Esophagus mucosa (tissue), 1 donor: ENCODE measurements at regions not wholly inside any gene's neighbourhood (a gene's known extent, or its start where the extent isn't known, plus 50 kb on each side); places are given as distances from the start of the nearest gene placed in this dataset.

Experiments used
- ATAC-seq: fragments of 200-7000 bp; cut with Tn5 transposase; one replicate; pipeline ENCODE4 v1.9.1; 2020
- donor health status: DM: yes; HTN: yes; CAD: no.

DNA sequence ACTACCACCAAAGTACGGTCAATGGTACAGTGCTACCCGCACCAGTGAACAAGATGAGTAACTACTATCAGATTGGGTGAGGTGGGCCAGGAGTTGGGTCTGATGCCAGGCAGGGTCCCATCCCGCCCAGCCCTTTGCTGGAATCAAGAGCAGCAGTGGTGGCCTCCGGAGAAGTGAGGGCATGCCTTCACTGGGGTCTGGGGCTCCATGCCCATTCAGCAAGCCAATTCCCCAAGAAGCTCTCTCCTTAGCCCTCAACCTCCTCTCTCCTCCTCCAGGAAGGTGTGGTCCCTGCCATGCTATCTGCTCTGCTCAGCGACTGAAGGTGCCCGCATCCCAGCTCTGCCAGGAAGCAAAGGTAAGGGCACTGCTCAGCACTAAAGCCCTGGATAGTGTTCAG, 62.7 kb upstream of the CPLX2 start:
- ATAC-seq = no peak

DNA sequence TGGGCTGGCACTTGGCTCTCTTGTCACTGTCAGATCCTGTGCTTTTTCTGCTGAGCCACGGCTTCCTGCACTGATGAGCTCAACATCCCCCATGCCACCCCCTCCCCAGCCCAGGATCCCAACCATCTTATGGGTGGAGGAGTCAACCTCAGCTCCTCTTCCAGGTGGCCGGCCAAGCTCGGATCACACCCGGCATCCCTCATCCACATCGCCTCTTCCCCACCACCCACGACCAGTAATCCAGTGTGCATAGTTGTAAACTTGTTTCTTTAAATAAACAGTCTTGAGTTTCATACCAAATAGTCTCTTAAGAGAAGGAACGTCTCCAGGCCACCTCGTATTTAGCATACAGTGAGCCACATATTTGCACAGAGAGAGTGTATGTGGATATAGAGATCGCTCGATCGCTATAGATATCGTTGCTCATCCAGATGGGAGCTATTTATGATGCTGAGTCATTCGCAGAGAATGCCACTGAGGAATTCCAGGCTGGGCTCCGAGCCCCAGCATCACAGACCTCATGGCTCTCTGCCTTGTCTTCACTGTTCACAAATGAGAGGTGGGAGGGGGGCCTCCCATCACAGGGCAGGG, 61.8 kb upstream of the CPLX2 start:
- no peak for ATAC-seq

DNA sequence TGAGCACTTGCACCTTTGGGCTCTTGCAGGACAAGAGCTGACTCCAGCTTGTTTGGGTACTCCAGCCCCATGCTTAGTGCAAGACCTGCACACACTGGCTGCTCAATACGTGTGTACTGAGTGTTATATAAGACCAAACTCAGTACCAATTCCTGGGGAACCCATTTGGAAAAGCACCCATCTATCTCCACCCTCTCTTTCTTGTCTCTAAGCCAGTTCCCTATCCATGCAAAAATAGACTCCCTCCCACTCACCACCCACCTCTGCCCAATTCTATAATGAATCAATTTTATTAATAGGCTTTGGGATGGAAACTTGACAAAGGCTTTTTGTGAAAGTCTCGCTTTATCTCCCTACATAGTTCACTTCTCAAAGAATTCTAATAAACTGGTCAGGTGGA, 60.9 kb upstream of the CPLX2 start:
- no peak for ATAC-seq

DNA sequence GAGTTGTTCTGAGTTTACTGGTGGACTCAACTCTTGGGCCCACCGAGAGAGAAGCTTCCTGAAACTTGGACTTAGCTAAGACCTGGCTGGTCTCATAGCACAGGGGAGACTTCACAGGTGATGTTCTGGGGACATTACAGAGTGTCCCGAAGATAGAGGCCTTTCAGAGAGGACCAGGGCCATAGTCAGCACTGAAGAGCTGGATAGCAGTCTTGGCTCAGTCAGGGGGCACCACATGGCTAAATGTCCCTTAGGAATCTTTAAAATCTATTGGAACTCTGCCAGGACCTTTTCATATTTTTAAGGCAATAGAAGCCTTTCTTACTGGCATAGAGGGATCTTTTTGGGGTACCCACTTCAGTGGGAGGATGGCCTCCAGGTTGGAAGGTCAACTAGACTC, 59.8 kb upstream of the CPLX2 start:
- no peak for ATAC-seq

DNA sequence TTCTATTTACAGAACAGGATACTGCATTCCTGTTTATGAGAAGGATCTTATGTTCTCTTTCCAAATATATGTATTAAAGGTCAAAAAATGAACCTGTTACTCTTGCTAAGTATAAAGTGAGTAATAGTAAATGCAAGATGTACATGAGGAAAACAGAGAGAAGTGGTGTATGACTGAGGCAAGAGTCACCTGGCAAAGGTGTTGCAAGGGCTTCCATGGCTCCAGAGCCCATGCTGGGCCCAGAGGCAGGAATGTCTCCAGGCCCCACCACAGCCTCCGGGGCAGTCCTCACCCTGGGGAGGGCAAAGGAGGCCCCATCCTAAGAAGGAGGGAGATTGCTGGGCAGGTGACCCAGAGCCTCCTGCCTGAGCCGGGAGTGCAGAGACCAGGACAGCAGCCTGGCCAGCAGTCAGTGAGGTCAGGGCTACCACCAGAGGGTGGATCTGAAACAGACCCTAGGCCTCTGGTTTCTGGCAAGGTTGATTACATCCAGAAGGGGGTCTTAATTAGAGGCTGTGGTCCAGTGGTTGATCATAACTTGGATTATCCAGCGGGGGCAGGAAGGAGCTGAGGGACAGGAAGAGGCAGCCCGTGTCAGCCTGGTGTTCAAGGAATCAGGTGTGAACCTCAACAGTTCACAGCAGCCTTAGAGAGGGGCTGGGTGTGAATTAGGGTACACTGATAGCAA, 57.3 kb upstream of the CPLX2 start:
- ATAC-seq = peak; percentile 41

DNA sequence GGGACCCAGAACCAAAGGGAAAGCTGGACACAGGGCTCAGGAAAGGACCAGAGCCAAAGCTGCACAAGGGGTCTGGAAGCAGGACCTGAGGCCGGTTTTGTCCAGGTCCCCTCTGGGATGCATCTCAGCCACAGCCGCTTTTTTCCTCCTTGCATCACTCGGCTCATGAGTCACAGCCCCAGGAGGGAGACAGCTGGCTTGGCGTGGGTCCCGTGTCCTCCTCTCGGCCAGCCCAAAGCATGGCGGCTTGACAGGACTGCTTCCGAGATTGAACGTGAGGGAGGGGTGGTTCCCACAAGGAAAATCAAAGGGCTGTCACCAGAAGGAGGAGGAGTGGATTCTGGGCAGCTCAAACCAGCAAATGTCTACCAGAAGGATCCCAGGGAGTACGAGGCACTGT, 56.7 kb upstream of the CPLX2 start:
- peak; percentile 61 for ATAC-seq

DNA sequence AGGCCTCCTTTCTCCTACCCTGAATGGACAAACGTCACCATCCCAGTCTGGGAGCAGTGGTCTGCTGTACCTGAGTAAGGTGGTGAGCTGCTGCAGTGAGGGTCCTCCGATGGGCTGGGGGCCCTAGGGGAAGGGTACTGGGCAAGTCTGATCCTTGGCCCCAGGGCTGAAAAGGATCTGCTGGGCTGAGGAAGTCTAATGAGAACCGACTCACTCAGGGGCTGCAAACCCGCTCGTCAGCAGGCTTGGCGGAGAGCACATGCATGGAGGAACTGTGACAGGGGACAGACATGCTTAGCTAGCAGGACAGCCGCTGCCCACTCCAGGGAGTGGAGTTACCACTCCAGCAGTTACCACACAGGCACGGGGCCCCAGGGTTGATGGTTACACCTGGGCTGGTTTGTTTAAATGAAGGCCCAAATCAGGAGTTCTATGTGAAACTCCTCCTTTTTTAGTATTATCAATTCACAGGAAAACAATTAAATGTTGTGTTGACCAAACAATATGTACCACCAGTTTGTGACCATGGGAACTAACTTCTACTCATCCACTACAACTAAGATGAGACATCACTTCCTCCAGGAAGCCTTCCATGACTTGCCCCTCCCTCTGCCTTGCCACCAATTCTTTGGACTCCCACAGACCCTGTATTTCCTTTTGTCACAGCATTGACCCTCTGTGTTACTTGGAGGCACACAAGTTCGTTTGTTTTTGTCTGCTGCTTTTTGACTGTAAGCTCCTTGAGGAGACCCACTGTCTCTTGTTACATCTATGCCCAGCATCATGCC, 56.1 kb upstream of the CPLX2 start:
- ATAC-seq = no peak

DNA sequence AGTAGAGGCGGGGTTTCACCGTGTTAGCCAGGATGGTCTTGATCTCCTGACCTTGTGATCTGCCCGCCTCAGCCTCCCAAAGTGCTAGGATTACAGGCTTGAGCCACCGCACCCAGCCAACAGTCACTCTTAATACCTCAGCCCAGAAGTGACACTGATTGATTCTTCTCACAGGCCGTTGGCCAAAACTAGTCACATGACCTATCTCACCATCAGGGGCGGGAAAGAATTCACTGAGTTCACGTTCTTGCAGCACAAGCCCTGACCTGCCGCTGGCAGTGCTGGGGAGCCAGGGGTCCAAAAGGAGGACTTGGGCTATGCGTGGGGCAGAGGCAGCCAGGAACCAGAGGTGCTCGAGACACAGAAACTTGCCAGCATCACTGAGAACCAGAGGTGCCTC, 55.0 kb upstream of the CPLX2 start:
- ATAC-seq = peak; percentile 40

DNA sequence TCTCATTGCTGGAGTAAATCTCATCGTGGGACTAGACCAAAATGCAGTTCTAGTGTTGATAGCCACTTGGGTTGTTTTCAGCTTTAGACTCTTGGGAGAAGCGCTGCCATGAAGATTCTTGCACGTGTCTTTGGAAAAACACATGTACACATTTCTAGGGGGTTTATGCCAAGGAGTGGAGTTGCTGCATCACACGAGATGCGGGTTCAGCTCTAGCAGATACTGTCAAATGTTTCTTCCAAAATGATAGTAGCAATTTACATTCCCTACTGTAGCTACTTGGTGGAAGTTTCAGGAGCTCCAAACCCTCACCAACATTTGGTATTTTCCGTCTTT, 52.3 kb upstream of the CPLX2 start:
- ATAC-seq = no peak

DNA sequence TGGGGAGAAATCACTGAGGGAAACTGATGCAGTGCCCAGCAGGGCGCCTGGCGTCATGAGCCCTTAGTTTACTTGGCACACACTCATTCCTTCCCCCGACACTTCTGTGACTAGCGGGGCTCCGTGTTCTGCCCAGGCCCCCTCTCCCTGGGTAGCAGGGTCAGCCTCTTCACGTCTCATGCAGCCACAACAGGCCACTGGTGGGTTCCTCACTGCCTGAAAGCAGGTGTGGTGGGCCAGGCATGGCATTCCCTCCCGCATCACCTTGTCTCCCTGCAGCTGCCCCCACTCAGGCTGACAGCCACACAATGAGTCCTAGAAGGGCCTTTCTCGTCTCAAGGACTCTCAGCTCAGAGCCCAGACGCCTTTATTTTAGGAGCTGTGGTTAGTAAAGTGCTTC, 51.1 kb upstream of the CPLX2 start:
- no peak for ATAC-seq
